ENCODE measurements at regions not wholly inside any gene's neighbourhood (a gene's known extent, or its start where the extent isn't known, plus 50 kb on each side); places are given as distances from the start of the nearest gene placed in this dataset.

- no peak overlapping the region for H3K4me3 Mint-ChIP-seq
- peaks cover 14% of the 10 kb centered on the region for H3K27me3 Mint-ChIP-seq
- no peak overlapping the region for H3K27ac Mint-ChIP-seq
- H3K36me3 Mint-ChIP-seq (ENCODE audit: low read depth) = no peaks in the 10 kb centered on the region
- no peaks in the 10 kb centered on the region for H3K4me1 Mint-ChIP-seq
- ATAC-seq (no peak), DNase-seq (no peak)
- H3K9me3 Mint-ChIP-seq = no peaks in the 10 kb centered on the region
These were observed 148.7 kb downstream of the DICER1 start for GRCh38 chr14:95008445-95009217.

GRCh38 chr14:95007921-95008320 lies 149.4 kb downstream of the DICER1 start:
- ATAC-seq (no peak), DNase-seq (no peak)
- H3K4me1 Mint-ChIP-seq = no peaks in the 10 kb centered on the region
- no peak overlapping the region for H3K27ac Mint-ChIP-seq
- no peaks in the 10 kb centered on the region for H3K9me3 Mint-ChIP-seq
- H3K4me3 Mint-ChIP-seq = no peak overlapping the region
- H3K36me3 Mint-ChIP-seq (ENCODE audit: low read depth) = no peaks in the 10 kb centered on the region
- peaks cover 14% of the 10 kb centered on the region for H3K27me3 Mint-ChIP-seq

GRCh38 chr14:95006479-95006878 lies 150.8 kb downstream of the DICER1 start:
- Mint-ChIP-seq H3K4me3 (no peak overlapping the region), H3K27me3 (peaks cover 13% of the 10 kb centered on the region), H3K9me3 (no peaks in the 10 kb centered on the region), H3K36me3 (ENCODE audit: low read depth) (no peaks in the 10 kb centered on the region), H3K4me1 (no peaks in the 10 kb centered on the region), H3K27ac (no peak overlapping the region)
- ATAC-seq (no peak), DNase-seq (no peak)

DNA sequence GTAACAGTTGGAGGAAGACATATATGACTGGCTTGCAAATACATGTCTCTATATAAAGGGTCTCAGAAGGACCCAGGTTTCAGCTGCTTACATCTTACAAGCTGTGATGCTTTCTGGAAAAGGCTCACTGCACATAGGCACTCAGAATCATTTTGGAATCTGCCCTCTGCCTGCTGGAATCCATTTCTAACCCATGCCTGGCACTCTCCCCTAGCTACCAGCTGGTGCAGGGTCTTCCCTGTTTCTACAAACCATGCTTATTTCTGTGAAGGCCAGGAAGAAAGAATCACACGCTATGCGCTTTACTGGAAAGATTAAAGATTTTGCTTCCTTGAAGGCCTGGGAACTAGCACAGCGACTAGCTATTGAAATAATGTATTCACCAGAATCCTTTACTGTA lies 151.3 kb downstream of the DICER1 start:
- H3K4me3 Mint-ChIP-seq = no peak overlapping the region
- no peak for DNase-seq
- H3K36me3 Mint-ChIP-seq (ENCODE audit: low read depth) = no peaks in the 10 kb centered on the region
- H3K27me3 Mint-ChIP-seq = peaks cover 16% of the 10 kb centered on the region
- no peak overlapping the region for H3K27ac Mint-ChIP-seq
- no peaks in the 10 kb centered on the region for H3K9me3 Mint-ChIP-seq
- ATAC-seq = no peak
- no peaks in the 10 kb centered on the region for H3K4me1 Mint-ChIP-seq

- Mint-ChIP-seq H3K27me3 (peaks cover 21% of the 10 kb centered on the region), H3K27ac (no peak overlapping the region), H3K4me3 (no peak overlapping the region), H3K36me3 (ENCODE audit: low read depth) (no peaks in the 10 kb centered on the region), H3K4me1 (no peaks in the 10 kb centered on the region), H3K9me3 (no peaks in the 10 kb centered on the region)
- DNase-seq = no peak
- no peak for ATAC-seq
These were observed 154.0 kb downstream of the DICER1 start for GRCh38 chr14:95003099-95003960.

DNA sequence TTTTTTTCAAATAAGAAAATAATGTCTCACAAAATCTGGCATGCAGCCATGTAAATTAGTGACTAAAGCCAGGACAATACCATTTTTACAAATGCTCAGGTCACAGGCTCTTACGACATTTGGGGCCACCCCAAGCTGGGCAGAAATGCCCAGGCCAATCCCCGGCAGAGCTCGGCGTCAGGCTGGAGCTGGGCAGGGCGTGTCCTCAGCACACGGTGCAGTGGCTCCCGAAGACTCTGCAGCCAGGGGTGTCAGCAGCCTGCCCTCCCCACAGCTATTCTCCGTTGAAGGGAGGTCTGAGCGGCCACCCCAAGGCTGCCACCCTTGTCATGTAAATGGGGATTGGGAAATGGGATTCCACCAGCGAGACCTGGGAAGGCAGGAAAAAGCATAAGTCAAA lies 158.6 kb downstream of the DICER1 start:
- ATAC-seq (no peak), DNase-seq (no peak)
- no peak overlapping the region for H3K4me3 Mint-ChIP-seq
- H3K4me1 Mint-ChIP-seq = no peaks in the 10 kb centered on the region
- H3K27me3 Mint-ChIP-seq = peaks cover 17% of the 10 kb centered on the region
- no peaks in the 10 kb centered on the region for H3K9me3 Mint-ChIP-seq
- no peak overlapping the region for H3K27ac Mint-ChIP-seq
- no peaks in the 10 kb centered on the region for H3K36me3 Mint-ChIP-seq (ENCODE audit: low read depth)

DNA sequence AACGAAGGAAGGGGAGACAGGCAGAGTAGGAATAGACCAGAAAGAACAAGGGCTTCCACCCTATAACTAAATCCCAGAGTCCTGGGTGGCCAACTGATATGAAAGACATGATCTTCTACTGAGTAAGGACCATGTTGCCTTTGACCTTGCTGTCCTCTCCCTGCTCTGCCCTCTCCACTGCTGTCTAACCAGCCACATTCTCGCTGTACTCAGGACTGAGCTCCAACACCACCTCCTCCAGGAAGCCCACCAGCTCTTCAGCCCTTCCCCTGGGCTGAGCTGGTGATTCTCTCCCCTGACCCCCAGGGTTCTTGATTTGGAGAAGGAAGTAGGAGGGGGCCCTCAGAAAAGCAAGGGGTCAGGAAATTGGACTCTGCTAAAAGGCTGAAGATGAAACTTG lies 159.2 kb downstream of the DICER1 start:
- no peaks in the 10 kb centered on the region for H3K9me3 Mint-ChIP-seq
- ATAC-seq (no peak), DNase-seq (no peak)
- no peak overlapping the region for H3K4me3 Mint-ChIP-seq
- no peaks in the 10 kb centered on the region for H3K4me1 Mint-ChIP-seq
- H3K27me3 Mint-ChIP-seq = peaks cover 17% of the 10 kb centered on the region
- H3K27ac Mint-ChIP-seq = no peak overlapping the region
- H3K36me3 Mint-ChIP-seq (ENCODE audit: low read depth) = no peaks in the 10 kb centered on the region

DNA sequence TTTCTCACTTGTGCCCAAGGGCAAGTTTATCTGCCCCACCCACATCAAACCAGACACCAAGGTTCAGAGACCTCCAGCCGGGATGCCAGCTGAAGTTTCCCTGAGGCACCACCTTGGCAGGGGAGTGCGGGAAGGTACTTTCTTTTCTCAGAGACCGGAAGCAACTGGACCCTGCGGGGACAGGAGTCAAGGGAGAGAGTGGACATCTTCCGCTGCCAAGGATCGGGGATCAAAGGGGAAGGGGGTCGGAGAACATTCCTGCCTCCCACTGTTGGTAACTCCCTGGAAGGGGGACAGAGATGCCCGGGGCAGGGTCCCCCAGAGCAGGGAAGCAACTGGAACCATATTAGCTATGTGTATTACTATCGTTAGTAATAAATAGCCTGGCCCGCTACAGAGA lies 161.8 kb downstream of the DICER1 start:
- ATAC-seq (no peak), DNase-seq (no peak)
- Mint-ChIP-seq H3K36me3 (ENCODE audit: low read depth) (no peaks in the 10 kb centered on the region), H3K27me3 (peaks cover 16% of the 10 kb centered on the region), H3K4me3 (no peak overlapping the region), H3K4me1 (no peaks in the 10 kb centered on the region), H3K9me3 (no peaks in the 10 kb centered on the region), H3K27ac (no peak overlapping the region)

DNA sequence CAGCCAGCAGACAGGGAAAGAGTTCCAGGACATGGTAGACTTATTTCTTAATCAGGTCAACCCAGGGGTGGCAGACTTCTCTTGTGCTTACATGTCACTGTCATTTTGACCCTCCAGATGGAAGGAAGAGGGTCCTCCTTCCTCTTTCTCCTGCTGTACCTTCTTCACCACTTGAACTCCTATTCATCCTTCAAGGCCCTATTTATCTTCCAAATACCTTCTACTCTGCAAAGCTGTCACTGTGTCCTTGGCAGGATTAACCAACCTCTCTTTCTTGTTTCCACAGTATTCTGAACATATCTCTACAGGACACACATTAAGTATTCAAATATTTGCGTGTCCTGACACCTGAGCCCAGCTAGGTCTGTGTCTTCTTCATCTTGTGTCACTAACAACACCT lies 163.1 kb downstream of the DICER1 start:
- Mint-ChIP-seq H3K4me1 (no peaks in the 10 kb centered on the region), H3K27ac (no peak overlapping the region), H3K36me3 (ENCODE audit: low read depth) (no peaks in the 10 kb centered on the region), H3K9me3 (no peaks in the 10 kb centered on the region), H3K4me3 (no peak overlapping the region), H3K27me3 (peaks cover 19% of the 10 kb centered on the region)
- no peak for ATAC-seq
- no peak for DNase-seq

GRCh38 chr14:94992046-94992445 lies 165.3 kb downstream of the DICER1 start:
- Mint-ChIP-seq H3K4me3 (no peak overlapping the region), H3K27me3 (peaks cover 17% of the 10 kb centered on the region), H3K36me3 (ENCODE audit: low read depth) (peaks cover 2% of the 10 kb centered on the region), H3K4me1 (no peaks in the 10 kb centered on the region), H3K9me3 (peaks cover 9% of the 10 kb centered on the region), H3K27ac (no peak overlapping the region)
- DNase-seq (no peak), ATAC-seq (no peak)

- Mint-ChIP-seq H3K9me3 (peaks cover 9% of the 10 kb centered on the region), H3K4me3 (no peak overlapping the region), H3K36me3 (ENCODE audit: low read depth) (peaks cover 2% of the 10 kb centered on the region), H3K27me3 (peaks cover 17% of the 10 kb centered on the region), H3K27ac (no peak overlapping the region), H3K4me1 (no peaks in the 10 kb centered on the region)
- no peak for DNase-seq
- ATAC-seq = no peak
These were observed 167.4 kb downstream of the DICER1 start for GRCh38 chr14:94989946-94990345.

GRCh38 chr14:94989417-94989816 lies 167.9 kb downstream of the DICER1 start:
- ATAC-seq (no peak), DNase-seq (no peak)
- Mint-ChIP-seq H3K36me3 (ENCODE audit: low read depth) (peaks cover 2% of the 10 kb centered on the region), H3K9me3 (peaks cover 9% of the 10 kb centered on the region), H3K4me1 (no peaks in the 10 kb centered on the region), H3K4me3 (no peak overlapping the region), H3K27me3 (peaks cover 17% of the 10 kb centered on the region), H3K27ac (no peak overlapping the region)

- Mint-ChIP-seq H3K27me3 (peaks cover 29% of the 10 kb centered on the region), H3K9me3 (peaks cover 9% of the 10 kb centered on the region), H3K27ac (no peak overlapping the region), H3K4me1 (no peaks in the 10 kb centered on the region), H3K4me3 (no peak overlapping the region), H3K36me3 (ENCODE audit: low read depth) (peaks cover 2% of the 10 kb centered on the region)
- ATAC-seq (no peak), DNase-seq (no peak)
These were observed 169.9 kb downstream of the DICER1 start for GRCh38 chr14:94987409-94987808.

DNA sequence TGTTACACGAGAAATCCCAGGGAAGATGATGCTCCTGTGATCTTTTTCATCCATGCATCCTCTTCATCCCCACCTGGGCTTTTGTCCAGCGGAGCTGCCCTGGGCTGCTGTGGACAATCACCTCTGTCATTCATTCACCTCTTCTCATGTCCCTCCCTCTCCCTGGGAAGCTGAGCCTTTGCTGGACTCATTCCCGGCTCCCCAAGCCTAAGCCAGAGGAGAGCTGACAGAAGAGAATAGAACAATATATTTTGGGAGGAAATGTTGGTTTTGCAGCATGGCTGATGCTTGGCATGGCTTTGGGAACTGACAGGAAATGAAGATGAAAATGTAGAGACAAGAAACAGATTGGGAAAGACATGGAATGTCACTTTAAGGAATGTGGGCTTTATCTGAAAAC lies 177.4 kb downstream of the DICER1 start:
- Mint-ChIP-seq H3K4me3 (no peak overlapping the region), H3K27me3 (peaks cover 14% of the 10 kb centered on the region), H3K4me1 (no peaks in the 10 kb centered on the region), H3K27ac (no peak overlapping the region), H3K36me3 (ENCODE audit: low read depth) (no peaks in the 10 kb centered on the region), H3K9me3 (no peaks in the 10 kb centered on the region)
- ATAC-seq = no peak
- DNase-seq = no peak

DNA sequence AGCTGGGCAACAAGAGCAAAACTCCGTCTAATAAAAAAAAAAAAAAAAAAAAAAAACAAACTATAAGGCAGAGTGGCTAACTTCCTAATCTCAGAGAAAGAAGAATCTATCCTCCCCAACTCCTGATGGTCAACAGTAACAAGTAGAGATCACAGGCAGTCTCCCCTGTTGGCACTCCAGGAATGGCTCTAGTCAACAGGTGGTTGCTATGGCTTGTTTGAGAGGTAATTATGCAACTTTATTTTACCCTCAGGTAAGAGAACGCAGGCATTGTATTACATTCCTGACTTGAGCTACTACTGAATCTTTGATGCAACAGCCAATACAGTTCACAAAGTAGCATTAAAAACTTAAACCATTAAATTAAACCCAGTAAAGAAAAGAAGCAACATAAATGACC lies 180.3 kb downstream of the DICER1 start:
- DNase-seq = no peak
- Mint-ChIP-seq H3K4me1 (no peaks in the 10 kb centered on the region), H3K27ac (no peak overlapping the region), H3K36me3 (ENCODE audit: low read depth) (no peaks in the 10 kb centered on the region), H3K4me3 (no peak overlapping the region), H3K27me3 (peaks cover 9% of the 10 kb centered on the region), H3K9me3 (no peaks in the 10 kb centered on the region)
- ATAC-seq = no peak

Data from activated naive CD8-positive, alpha-beta T cell treated with anti-CD3 and anti-CD28 coated beads, Interleukin-2, amount 50 U/mL, for 24 hours (primary cell).